Glomerular endothelial cell (primary cell): ENCODE measurements at regions not wholly inside any gene's neighbourhood (a gene's known extent, or its start where the extent isn't known, plus 50 kb on each side); places are given as distances from the start of the nearest gene placed in this dataset.
"Not testable (repeated sequence)": the region's sequence is repeated elsewhere in the genome, so short reads cannot be mapped to it uniquely, and the experiment has no call there.

ENCODE experiments used
- DNase-seq: peaks from one replicate; pipeline ENCODE4 v3.0.0-alpha.2; 2011; ENCODE audit warnings: low read depth, low spot score; ENCODE audit errors: extremely low read depth

- DNase-seq, result no peak
These were observed 630.8 kb upstream of the KCNMB2 start for GRCh38 chr3:177905173-177906125.

GRCh38 chr3:177906126-177906511, 630.1 kb upstream of the KCNMB2 start:
- DNase-seq, result no peak

DNA sequence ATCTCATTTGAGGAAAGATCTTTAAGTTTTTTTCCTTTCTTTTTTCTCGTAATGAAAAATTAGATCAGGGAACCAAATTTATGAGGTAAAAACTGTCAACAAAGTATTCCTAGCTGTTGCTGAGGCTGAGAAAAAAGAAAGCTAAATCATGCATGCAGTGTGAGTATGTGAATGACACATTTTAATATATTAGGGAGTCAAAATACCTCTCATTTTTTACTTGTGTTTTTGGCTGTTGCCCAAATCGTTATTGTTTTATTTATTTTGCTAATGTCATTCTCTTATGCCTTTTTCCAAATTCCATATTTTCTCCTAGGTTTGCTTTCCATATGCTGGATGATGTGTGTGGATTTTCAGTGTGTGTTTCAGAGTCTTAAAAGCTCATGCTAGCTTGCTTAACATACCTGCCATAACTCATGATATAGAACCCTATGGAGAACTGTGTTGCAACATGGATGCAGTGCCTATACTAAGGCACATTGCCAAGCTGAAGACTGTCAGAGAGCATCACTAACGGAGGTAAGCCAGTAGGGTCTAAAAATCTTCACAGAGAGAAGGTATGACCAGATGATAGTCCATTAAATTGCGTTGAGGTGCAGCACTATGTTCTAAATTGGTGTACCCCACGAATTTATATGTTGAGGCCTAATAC, 629.5 kb upstream of the KCNMB2 start:
- DNase-seq, result no peak

DNA sequence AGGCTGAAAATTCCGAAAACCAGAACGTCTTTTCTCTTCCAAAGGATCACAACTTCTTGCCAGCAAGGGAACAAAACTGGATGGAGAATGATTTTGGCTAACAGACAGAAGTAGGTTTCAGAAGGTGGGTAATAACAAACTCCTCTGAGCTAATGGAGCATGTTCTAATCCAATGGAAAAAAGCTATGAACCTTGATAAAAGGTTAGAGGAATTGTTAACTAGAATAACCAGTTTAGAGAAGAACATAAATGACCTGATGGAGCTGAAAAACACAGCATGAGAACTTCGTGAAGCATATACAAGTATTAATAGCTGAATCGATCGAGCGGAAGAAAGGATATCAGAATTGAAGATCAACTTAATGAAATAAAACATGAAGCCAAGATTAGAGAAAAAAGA, 626.7 kb upstream of the KCNMB2 start:
- not testable (repeated sequence) for DNase-seq

- no peak for DNase-seq
These were observed 622.0 kb upstream of the KCNMB2 start for GRCh38 chr3:177914224-177914623.

DNA sequence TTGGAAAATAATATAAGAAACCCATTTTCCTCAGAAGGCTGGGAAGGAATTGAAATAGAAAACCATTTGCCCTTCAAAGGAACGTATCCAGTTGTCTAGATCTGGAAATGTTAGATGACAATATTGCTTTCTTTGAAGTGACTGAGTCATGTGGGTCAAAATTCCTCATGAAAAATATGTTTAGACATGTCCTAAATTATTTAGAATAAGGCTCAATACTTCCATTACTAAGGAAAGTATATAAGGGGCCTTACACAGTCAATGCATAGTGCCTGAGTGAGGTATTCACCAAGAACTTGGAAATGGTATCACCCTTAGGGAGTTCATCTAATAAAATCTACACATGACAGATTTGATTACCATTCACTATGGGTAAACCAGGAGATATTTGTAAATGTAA, 619.8 kb upstream of the KCNMB2 start:
- DNase-seq, result no peak

DNA sequence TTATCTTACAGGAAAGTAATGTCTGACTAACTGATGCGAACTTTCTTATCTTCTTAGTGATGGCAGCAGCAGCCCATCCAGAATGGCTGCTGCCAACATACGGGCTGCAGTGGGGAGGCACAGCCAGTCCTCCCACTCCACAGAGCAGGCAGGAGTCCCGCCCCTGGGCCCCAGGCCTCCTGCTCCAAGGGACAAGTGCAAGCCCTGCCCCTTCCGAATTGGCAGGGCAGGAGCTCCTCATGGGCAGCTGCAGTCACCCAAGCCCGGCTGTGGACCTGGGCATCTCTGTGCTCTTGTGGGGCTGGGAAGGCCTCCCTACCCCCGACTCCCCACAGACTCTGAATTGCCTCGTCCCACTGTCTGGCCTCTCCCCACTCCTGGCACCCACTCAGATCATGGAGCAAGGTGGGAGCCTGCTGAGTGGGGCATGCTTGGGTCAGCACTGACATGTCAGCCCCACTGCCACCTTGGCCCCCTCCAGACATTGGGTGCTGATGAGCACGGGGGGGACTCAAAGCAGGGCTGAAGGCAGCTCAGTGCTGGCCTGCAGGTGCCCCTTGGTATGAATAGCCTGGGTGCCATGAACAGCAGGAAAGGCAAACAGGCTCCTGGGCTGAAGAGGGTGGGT, 618.9 kb upstream of the KCNMB2 start:
- DNase-seq, result no peak

DNA sequence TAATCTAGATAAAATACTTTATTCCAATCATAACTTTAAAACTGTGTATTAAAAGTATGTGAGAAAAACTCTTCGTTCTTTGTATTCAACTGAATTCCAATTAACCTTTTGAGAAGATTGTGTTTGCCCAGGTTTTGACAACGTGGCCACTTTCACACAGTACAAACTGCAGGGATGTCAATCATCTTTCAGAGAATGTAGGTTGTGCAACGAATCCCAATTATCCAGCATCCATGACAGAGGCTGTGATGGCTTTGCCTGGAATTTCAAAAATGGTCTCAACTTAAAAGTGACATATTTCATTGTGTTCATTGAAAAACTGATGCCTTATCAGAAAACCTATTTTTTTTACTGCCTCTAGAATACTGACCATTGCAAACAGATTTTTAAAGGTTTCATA, 615.1 kb upstream of the KCNMB2 start:
- no peak for DNase-seq

DNA sequence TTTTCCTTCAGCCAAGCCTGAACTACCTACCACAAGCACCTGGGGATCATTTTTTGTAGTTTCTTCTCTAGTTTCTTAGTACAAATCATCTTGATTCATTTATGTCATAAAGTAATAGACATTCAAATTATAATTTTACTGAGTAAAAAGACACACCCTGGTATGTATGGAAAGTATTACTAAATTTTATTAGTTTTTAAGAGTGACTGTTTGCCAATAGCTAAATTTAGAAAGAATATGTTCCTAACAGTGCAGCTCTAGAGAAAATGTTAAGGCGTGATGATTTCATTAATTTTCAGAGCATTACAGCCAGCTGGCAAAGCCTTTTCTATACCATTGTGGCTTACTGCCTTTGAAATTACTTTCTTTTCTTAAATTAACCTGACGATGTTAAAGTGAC, 612.0 kb upstream of the KCNMB2 start:
- no peak for DNase-seq

DNA sequence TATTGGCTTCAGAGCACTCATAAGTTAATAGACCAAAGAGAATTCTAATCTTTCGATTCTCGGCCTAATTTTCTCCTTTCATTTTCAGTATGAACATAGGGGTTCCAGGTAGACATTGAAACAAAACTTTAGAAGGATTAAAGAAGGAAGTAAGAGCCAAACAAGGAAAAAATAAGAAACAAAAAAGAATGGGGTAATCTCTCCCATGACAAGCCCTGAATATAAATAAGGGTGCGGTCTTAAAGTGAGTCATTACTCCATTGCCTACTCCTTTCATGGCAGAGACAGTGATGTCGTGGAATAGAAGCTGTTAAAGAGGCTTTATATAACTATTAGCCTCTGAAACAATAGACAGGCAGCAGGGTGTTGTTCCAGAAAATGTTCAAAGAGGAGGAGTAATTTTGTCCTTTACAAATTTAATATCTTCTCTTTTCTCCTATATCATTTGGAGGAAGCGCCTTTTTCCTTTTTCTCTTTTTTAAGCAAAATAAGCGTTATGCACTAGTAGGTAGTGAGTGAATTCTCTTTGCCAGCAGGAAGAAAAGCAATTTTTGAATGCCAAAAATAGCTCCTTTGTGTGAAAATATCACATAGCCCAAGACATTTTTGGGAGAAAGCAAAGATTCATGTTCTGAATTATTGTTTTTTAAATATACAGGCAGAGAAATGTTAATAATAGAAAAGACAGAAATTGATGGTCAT, 607.9 kb upstream of the KCNMB2 start:
- no peak for DNase-seq

DNA sequence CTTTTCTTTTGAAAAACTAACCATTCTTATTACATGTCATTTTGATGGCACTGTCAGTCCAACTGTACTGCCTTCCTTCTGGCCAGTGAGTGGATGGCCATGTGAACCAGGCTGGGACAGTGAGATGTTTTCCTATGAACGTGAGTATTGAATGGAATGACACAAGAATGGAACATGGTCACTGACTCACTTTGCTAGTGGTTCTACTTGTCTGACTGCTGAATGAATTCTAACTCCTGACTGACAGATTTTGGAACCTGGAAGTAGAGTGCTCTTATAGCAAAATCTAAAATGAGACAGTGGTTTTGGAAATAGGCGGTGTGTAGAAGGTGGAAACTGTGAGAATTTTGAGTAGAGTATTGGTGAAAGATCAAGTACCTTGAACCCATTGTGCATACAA, 606.9 kb upstream of the KCNMB2 start:
- DNase-seq, result no peak

DNA sequence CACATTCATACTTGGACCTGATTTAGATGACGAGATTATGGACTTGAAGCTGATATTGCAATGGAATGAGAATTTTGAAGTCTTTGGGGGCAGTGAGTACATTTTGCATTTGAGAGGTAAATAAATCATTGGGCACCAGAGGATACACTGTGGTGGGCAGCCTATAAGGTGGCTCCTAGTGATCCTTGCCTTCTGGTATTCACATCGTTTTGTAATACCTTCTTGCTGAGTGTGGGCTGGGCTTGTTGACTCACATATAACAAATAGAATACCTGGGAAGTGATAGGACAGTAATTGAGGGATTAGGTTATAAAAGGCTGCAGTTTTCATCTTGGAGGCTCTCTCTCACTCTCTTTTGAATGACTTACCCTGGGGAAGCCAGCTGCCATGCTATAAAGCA, 605.5 kb upstream of the KCNMB2 start:
- DNase-seq, result no peak

GRCh38 chr3:177931346-177931745, 604.9 kb upstream of the KCNMB2 start:
- no peak for DNase-seq

DNA sequence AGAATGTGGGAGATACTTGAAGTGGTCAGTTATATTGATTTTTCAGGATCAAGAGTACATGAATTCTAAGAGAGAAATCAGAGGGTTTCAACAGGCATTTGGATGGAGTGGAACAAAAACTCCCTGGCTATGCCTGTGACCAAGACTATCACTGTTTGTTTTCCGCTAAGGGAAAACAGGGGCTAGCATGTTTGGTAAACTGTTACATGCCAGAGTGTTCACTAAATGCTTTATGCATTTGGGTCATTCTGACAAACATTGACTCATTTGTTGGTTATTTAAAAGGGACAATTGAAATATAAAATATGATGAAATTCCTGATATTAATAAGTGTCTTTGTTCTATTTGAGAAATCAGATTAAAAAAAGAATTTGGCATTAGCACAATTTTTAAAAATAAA, 603.9 kb upstream of the KCNMB2 start:
- DNase-seq, result peak; percentile 41

DNA sequence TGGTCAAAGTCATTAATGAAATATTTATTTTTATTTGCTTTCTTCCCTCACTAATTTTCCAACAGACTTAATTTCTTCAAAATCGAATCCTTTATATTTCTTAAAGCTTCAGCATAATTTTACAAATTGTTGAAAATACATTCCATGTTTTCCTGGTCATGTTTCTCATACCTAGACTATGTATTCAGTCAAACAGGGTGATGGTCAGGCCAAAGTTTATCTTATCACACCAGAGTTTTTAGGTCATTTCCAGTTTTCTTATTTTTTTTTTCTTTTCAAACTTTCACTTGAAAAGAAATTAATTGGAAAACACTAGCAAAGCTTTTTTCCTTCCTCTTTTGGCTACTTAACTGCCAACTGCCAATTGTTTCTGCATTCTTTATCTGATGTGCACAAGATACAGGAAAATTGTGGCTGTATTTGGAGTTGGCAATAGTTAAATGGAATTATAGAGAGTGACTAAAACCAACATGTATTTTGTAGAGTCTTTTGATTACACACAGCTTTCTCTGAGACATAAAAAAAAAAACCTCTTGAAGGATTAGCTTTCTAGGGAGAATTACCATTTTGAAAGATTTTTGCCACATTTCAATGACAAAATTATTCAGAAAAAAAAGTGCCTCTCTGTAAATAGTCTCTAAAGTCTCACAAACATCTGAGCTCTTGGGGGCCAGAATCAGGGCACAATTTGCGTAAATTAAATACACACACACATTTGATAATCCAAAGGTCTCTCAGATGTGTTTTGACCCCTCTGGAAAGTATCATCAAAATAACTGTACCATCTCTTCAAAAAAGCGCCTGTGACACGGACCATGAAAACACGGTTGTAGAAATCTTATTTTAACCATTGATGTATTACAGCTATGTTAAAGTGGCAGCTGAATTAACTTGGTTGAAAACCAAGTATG, 603.2 kb upstream of the KCNMB2 start:
- DNase-seq, result peak; percentile 84

GRCh38 chr3:177934001-177934891, 602.0 kb upstream of the KCNMB2 start:
- DNase-seq, result no peak

DNA sequence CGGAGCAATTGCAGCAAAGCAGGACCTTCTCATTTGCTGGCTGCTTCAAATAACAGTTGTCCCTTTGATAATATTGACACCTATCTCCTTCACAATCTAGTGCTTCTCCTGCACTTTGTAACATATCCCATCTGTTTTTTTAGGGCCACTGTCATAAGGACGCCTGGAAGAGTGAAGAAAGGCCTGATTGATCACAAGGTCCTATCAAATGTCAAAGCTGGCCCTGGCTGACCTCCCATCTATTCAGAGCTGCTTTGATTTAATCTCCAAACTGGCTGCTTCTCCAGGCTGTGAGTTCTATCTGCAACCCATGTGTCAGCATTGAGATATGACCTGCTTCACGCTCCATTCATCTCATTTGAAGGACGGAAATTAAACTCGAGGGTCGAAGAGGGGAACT, 601.2 kb upstream of the KCNMB2 start:
- no peak for DNase-seq

DNA sequence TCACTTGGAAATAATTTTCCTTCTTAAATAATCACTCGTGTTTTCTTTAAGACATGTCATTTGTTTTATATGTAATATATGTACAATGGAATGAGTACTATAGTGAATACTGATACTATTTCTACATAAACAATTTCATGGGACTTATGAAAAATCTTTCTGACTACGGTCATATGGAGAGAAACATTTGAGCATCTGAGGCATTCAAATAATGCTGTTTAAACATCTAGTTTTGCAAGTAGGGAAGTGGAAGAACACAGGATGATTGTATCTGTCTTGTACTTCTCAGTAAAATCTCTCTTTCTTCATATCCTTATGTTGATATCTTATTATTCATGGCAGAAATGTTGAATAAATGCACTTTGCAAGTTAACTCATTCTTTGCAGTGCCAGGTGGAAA, 599.5 kb upstream of the KCNMB2 start:
- no peak for DNase-seq

DNA sequence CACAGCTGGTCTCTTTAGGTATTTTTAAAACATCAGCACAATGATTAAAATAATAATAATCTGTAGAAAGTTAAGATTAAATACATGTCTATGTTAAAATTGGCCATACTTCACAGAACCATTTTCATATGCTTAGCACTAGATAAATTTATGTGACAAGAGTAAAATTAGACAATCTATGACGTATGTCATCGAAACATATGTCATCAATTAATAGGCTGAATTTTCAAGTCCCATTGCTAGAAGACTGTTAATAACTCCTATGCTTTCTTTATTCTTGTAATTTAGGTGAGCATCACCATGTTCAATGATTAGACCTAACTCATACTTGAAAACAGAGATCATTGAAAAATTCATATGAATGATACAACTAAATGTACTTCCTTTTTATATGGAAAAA, 593.3 kb upstream of the KCNMB2 start:
- DNase-seq, result no peak
